Erythroblast (primary cell): ENCODE measurements at regions not wholly inside any gene's neighbourhood (a gene's known extent, or its start where the extent isn't known, plus 50 kb on each side); places are given as distances from the start of the nearest gene placed in this dataset.

Experiments used
- GATA1 ChIP-seq: IDR thresholded peaks from 2 replicates; pipeline ENCODE4 v1.6.1; 2011; ENCODE audit warnings: low read depth, mild to moderate bottlenecking, control low read depth, low read length, moderate library complexity
- POLR2A ChIP-seq: IDR thresholded peaks from 2 replicates; pipeline ENCODE4 v1.6.1; 2011; ENCODE audit warnings: mild to moderate bottlenecking, low read length

DNA sequence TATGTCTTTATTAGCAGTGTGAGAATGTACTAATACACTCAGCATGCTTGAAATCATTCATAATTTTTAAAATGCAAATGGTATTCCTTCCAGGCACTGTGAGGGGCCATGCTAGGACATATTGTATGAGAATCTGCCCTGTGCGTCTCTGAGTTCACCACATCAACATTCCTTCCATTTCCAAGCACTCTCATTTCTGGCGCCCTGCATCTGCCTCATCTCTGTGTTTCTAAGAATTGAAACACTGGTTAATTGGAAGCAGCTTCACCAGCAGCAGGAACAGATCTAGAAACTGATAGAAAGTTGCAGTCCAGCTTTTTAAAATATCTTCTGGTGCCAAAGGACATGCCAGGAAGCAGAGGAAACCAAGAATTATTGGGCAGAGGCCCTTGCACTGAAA is 555.9 kb upstream of the DPP6 start:
- TF ChIP-seq POLR2A = no peak
- no peak for TF ChIP-seq GATA1
